Epithelial cell of proximal tubule (primary cell): ENCODE measurements at regions not wholly inside any gene's neighbourhood (a gene's known extent, or its start where the extent isn't known, plus 50 kb on each side); places are given as distances from the start of the nearest gene placed in this dataset.

Experiments used
- DNase-seq: peaks from one replicate; pipeline ENCODE4 v3.0.0-alpha.2; 2011; ENCODE audit warnings: low read depth
- H3K4me3 ChIP-seq: 2 replicates; pipeline ENCODE4 v1.5.1; 2011; ENCODE audit warnings: low read depth, mild to moderate bottlenecking, low read length
- TF ChIP-seq, protein P1 (sequence below): conservative IDR thresholded peaks from 2 replicates; pipeline ENCODE4 v1.5.1; 2012; ENCODE audit warnings: low read depth, mild to moderate bottlenecking, low read length

DNA sequence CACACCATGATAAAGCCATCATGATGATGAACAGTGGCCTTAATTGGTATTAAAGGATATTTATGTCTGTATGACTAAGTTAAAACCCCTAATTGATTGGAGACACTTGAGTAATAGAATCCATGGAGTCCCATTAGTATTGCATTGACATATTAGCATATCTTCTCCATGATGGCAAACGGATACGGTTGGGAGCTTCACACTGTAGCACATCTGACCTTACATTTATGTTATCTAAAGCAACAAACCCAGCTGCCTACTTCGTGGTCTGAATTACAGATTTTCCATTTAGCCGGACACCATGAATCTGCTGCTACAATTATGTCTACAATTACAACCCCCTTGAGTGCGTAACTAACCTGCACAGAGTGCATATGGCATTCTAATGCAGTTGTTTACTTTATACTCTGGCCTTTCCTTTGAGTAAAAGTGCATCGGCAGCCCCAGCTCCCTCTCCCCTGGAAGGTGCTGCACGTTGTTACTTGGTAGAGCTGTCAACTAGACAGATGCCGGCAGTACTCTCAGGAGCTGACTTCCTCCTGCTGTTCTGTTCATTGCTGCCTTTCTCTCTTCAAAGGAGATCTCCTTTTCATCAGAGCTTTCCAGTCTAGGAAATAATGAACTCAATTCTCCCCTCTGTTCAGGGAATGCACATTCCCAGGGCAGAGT is 92.1 kb downstream of the LRRC30 start:
- H3K4me3 ChIP-seq: no peak overlapping the region
- no peak for DNase-seq
- TF ChIP-seq, protein P1, sequence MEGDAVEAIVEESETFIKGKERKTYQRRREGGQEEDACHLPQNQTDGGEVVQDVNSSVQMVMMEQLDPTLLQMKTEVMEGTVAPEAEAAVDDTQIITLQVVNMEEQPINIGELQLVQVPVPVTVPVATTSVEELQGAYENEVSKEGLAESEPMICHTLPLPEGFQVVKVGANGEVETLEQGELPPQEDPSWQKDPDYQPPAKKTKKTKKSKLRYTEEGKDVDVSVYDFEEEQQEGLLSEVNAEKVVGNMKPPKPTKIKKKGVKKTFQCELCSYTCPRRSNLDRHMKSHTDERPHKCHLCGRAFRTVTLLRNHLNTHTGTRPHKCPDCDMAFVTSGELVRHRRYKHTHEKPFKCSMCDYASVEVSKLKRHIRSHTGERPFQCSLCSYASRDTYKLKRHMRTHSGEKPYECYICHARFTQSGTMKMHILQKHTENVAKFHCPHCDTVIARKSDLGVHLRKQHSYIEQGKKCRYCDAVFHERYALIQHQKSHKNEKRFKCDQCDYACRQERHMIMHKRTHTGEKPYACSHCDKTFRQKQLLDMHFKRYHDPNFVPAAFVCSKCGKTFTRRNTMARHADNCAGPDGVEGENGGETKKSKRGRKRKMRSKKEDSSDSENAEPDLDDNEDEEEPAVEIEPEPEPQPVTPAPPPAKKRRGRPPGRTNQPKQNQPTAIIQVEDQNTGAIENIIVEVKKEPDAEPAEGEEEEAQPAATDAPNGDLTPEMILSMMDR: no peak

DNA sequence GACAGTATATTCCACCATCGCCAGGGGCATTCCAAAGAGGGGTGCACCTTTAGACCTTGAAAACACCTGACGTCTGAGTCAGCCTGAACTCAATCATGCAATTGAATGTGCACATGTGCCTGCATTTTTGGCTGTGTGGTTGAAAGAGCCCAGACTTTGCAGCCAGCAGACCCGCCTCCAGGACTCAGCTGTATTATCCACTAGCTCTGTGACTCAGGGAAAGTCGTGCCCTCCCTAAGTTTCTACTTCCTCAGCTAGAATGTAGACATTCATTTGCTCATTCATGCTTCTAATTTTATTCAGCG is 94.2 kb downstream of the LRRC30 start:
- TF ChIP-seq, protein P1: no peak
- peak; percentile 65 for DNase-seq

DNA sequence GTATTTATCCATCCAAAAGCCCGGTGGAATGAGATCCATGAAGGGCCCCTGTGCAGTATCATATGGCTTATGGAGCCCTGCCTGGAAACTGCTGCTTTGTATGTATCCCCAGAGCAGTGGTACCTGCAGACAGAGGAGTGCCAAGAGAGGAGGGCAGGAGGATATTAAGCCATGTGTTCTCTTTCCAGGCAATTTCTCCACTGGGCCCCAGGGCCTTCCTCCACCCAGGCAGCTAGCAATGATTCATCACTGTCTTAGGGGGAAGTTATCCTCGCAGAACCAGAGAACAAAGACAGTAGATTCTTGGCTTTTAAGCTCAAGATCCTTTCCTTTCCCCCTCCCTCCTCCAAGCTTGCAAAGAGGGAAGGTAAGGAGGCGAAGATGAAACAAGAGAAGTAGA is 98.1 kb downstream of the LRRC30 start:
- H3K4me3 ChIP-seq: no peak overlapping the region
- DNase-seq: no peak

More for the DNA sequence above, 94.2 kb downstream of the LRRC30 start:
- no peak overlapping the region for H3K4me3 ChIP-seq

DNA sequence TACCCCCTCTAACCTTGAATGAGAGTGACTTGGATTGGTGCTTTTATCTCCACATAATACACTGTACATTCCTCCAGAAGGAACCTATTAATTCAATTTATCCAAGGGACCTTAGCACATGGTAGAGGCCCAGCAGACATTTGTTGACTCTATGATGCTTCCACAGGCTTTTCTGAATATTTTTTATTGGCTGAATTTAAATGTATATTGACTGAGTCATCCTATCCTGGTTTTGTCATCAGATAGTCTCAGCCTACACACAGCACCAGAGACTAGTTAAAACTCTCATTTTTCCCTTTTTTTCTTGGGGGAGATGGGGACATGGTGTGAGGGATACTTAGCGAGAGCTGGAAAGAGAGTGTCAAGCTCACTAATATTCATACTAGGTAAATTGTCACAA is 101.6 kb downstream of the LRRC30 start:
- TF ChIP-seq, protein P1: no peak
- DNase-seq: no peak
- H3K4me3 ChIP-seq: no peak overlapping the region

More for the DNA sequence above, 98.1 kb downstream of the LRRC30 start:
- TF ChIP-seq, protein P1: no peak

DNA sequence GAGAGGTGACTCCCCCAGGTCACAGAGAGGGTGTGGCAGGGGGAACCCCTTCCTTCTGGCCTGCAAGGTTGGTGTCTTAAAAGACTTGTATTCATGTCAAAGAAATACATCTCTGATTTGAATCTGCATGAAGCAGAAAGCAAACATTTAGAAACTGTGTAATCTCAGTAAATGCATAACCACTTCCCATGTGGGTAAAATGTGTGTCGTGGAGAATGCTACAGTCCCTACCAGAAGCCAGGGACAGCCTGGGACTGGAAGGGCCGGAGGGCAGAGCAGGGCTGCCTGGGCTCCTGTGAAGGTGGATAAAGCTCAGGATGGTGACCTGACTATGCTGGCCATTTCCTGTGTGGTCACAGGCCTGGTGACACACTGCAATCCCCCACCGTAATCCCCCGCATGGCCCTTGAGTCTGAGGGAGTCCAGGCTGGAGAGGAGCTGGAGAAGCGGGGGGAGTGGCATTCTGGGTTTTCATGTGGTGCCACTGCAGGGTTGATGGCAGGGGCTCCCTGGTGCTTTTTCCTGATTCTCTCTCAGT is 102.2 kb downstream of the LRRC30 start:
- no peak for DNase-seq
- TF ChIP-seq, protein P1: no peak
- H3K4me3 ChIP-seq: no peak overlapping the region

DNA sequence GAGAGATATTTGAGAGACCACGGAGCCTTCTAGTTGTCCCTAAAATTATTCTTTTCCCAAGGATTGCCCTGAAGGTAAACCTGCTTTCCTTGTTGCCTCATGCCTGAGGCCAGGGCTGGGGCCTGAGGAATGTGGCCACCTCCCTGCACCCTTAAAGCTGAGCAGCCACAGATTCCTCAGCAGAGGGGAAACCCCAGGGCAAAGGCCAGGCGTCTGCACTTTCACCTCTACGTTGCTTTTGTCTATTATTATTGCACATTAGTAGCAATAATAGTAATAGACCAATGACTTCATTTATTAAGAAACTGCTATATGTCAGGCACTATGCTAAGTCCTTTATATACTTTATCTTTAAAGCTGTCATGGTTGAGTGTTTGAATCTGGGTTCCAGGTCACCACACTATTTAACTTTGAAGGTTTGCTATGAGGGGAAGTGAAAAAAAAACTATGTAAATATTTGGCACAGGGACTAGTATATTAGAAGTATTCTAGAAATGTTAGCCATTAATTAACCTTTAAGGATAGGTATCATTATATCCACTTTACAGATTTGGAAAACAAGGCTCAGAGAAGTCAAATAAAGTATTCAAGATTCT is 104.2 kb downstream of the LRRC30 start:
- DNase-seq: no peak
- TF ChIP-seq, protein P1: no peak
- no peak overlapping the region for H3K4me3 ChIP-seq

DNA sequence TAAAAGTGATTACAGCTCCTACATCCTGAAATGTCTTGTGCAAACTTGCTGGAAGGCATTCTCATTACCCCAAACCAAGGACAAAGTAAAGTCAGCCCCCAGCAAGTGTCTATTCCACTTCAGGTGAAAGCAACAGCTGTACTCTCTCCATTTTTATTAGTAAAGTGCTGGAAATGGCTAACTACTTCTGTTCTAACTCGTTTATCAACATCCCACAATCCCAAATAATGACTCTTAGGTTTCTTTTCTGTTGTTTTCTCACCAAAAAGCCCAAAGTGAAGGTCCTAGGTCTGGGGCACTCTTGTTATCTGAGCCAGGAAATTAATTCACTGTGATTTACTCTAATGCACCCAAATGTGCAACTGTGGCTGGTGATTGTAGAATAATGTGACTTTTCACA is 105.7 kb downstream of the LRRC30 start:
- TF ChIP-seq, protein P1: no peak
- no peak for DNase-seq

More for the DNA sequence above, 105.7 kb downstream of the LRRC30 start:
- H3K4me3 ChIP-seq: no peak overlapping the region
